ENCODE measurements at regions not wholly inside any gene's neighbourhood (a gene's known extent, or its start where the extent isn't known, plus 50 kb on each side); places are given as distances from the start of the nearest gene placed in this dataset.

DNA sequence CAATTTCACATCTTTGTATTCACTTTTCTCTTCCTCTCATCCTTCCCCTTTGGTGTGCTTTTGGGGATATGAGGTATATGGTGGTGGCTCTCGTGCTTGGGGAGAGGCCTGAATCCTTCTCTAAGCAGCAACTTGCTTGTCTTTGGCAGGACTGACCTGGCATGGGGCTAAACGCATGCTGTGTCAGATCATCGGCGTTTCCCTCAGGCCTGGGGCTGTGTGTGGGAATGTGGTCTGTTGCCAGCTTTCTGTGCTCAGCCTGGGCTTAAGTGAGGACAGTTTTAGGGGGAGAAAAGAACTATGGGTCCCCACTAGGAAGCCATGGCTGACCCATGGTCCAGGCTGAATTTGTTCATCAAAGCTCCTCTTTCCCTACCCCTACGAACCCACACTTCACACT is 60.7 kb downstream of the TET3 start:
- Histone ChIP-seq H3K4me1 (ENCODE audit: control insufficient read depth in 3 of 3, insufficient read depth in 3 of 3, low read length in 3 of 3) (peaks cover 3 to 14% (median 4%) of the 10 kb centered on the region in 3 donors), H3K36me3 (ENCODE audit: control insufficient read depth in 3 of 3, insufficient read depth in 3 of 3, low read length in 3 of 3) (peaks cover 5 to 9% (median 7%) of the 10 kb centered on the region in 3 donors), H3K27ac (ENCODE audit: low read depth, low read length) (no peak overlapping the region), H3K9ac (ENCODE audit: low read depth in 1 of 3, low read length in 3 of 3) (no peak overlapping the region), H3K27me3 (ENCODE audit: control insufficient read depth in 3 of 3, insufficient read depth in 3 of 3, low read length in 3 of 3) (no peaks in the 10 kb centered on the region), H3K4me3 (ENCODE audit: low read length in 3 of 3) (no peak overlapping the region), H3K9me3 (ENCODE audit: control insufficient read depth in 3 of 3, low read length in 3 of 3) (no peaks in the 10 kb centered on the region)

DNA sequence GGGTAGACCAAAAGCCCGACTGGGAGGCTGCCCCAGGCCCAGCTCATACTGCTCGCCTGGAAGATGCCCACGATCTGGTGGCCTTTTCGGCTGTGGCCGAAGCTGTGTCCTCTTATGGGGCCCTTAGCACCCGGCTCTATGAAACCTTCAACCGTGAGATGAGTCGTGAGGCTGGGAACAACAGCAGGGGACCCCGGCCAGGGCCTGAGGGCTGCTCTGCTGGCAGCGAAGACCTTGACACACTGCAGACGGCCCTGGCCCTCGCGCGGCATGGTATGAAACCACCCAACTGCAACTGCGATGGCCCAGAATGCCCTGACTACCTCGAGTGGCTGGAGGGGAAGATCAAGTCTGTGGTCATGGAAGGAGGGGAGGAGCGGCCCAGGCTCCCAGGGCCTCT is 61.7 kb downstream of the TET3 start:
- Histone ChIP-seq H3K4me1 (ENCODE audit: control insufficient read depth in 3 of 3, insufficient read depth in 3 of 3, low read length in 3 of 3) (peaks cover 3 to 9% (median 4%) of the 10 kb centered on the region in 3 donors), H3K36me3 (ENCODE audit: control insufficient read depth in 3 of 3, insufficient read depth in 3 of 3, low read length in 3 of 3) (peaks cover 5 to 9% (median 7%) of the 10 kb centered on the region in 3 donors), H3K27me3 (ENCODE audit: control insufficient read depth in 3 of 3, insufficient read depth in 3 of 3, low read length in 3 of 3) (no peaks in the 10 kb centered on the region), H3K9me3 (ENCODE audit: control insufficient read depth in 3 of 3, low read length in 3 of 3) (no peaks in the 10 kb centered on the region), H3K4me3 (ENCODE audit: low read length in 3 of 3) (no peak overlapping the region), H3K9ac (ENCODE audit: low read depth in 1 of 3, low read length in 3 of 3) (no peak overlapping the region), H3K27ac (ENCODE audit: low read depth, low read length) (no peak overlapping the region)

DNA sequence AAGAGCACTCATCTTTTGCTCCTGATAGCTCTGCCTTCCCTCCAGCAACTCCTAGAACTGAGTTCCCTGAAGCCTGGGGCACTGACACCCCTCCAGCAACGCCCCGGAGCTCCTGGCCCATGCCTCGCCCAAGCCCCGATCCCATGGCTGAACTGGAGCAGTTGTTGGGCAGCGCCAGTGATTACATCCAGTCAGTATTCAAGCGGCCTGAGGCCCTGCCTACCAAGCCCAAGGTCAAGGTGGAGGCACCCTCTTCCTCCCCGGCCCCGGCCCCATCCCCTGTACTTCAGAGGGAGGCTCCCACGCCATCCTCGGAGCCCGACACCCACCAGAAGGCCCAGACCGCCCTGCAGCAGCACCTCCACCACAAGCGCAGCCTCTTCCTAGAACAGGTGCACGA is 62.4 kb downstream of the TET3 start:
- H3K27ac ChIP-seq (ENCODE audit: low read depth, low read length): no peak overlapping the region
- H3K27me3 ChIP-seq (ENCODE audit: control insufficient read depth in 3 of 3, insufficient read depth in 3 of 3, low read length in 3 of 3): no peaks in the 10 kb centered on the region
- H3K4me3 ChIP-seq (ENCODE audit: low read length in 3 of 3): no peak overlapping the region
- no peak overlapping the region for H3K9ac ChIP-seq (ENCODE audit: low read depth in 1 of 3, low read length in 3 of 3)
- H3K4me1 ChIP-seq (ENCODE audit: control insufficient read depth in 3 of 3, insufficient read depth in 3 of 3, low read length in 3 of 3): peaks cover 0 to 5% (median 3%) of the 10 kb centered on the region in 3 donors
- no peaks in the 10 kb centered on the region for H3K9me3 ChIP-seq (ENCODE audit: control insufficient read depth in 3 of 3, low read length in 3 of 3)
- H3K36me3 ChIP-seq (ENCODE audit: control insufficient read depth in 3 of 3, insufficient read depth in 3 of 3, low read length in 3 of 3): peaks cover 5 to 9% (median 7%) of the 10 kb centered on the region in 3 donors

DNA sequence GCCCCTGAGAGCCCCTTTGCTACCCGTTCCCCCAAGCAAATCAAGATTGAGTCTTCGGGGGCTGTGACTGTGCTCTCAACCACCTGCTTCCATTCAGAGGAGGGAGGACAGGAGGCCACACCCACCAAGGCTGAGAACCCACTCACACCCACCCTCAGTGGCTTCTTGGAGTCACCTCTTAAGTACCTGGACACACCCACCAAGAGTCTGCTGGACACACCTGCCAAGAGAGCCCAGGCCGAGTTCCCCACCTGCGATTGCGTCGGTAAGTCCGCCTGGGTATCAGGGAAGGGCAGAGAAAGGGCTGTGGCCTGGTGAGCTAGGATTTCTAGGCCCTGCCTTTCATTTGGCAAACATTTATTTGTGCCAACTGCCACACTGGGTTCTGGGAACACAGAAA is 63.4 kb downstream of the TET3 start:
- Histone ChIP-seq H3K9me3 (ENCODE audit: control insufficient read depth in 3 of 3, low read length in 3 of 3) (no peaks in the 10 kb centered on the region), H3K4me3 (ENCODE audit: low read length in 3 of 3) (no peak overlapping the region), H3K36me3 (ENCODE audit: control insufficient read depth in 3 of 3, insufficient read depth in 3 of 3, low read length in 3 of 3) (peaks cover 5 to 9% (median 7%) of the 10 kb centered on the region in 3 donors), H3K4me1 (ENCODE audit: control insufficient read depth in 3 of 3, insufficient read depth in 3 of 3, low read length in 3 of 3) (no peaks in the 10 kb centered on the region), H3K9ac (ENCODE audit: low read depth in 1 of 3, low read length in 3 of 3) (no peak overlapping the region), H3K27me3 (ENCODE audit: control insufficient read depth in 3 of 3, insufficient read depth in 3 of 3, low read length in 3 of 3) (no peaks in the 10 kb centered on the region), H3K27ac (ENCODE audit: low read depth, low read length) (no peak overlapping the region)

DNA sequence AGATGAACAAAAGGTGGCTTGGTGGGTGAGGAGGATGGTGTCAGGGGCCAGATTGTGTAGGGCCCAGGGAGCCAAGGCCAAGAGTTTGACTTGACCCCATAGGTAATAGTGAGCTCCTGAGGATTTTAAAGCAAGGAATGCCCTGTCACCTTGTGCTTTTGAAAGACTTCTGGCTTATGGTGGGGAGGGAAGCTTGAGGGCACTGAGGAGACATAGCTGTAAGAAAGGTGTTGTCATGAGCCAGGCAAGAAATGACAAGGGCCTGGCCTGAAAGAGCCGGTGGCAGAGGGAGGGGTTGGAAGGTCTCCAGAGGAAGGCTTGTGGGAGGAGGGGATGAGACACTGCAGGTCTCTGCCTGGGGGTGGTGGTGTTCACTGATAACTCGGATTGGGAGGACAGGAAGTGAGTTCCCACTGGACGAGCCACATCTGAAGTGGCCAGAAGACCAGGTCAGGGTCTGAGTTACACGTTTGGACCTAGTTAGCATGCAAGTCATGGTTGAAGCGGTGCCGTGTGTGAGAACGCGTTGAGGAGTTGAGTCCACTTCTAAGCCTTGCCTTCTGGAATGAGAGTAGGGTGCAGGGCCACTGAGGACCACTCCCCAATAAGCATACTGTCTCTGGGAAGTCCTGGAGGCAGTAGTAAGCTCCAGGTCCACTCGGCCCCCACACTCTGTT is 64.3 kb downstream of the TET3 start:
- no peak overlapping the region for H3K9ac ChIP-seq (ENCODE audit: low read depth in 1 of 3, low read length in 3 of 3)
- no peak overlapping the region for H3K27ac ChIP-seq (ENCODE audit: low read depth, low read length)
- H3K36me3 ChIP-seq (ENCODE audit: control insufficient read depth in 3 of 3, insufficient read depth in 3 of 3, low read length in 3 of 3): peaks cover 5 to 9% (median 7%) of the 10 kb centered on the region in 3 donors
- no peaks in the 10 kb centered on the region for H3K4me1 ChIP-seq (ENCODE audit: control insufficient read depth in 3 of 3, insufficient read depth in 3 of 3, low read length in 3 of 3)
- no peaks in the 10 kb centered on the region for H3K9me3 ChIP-seq (ENCODE audit: control insufficient read depth in 3 of 3, low read length in 3 of 3)
- no peak overlapping the region for H3K4me3 ChIP-seq (ENCODE audit: low read length in 3 of 3)
- no peaks in the 10 kb centered on the region for H3K27me3 ChIP-seq (ENCODE audit: control insufficient read depth in 3 of 3, insufficient read depth in 3 of 3, low read length in 3 of 3)

DNA sequence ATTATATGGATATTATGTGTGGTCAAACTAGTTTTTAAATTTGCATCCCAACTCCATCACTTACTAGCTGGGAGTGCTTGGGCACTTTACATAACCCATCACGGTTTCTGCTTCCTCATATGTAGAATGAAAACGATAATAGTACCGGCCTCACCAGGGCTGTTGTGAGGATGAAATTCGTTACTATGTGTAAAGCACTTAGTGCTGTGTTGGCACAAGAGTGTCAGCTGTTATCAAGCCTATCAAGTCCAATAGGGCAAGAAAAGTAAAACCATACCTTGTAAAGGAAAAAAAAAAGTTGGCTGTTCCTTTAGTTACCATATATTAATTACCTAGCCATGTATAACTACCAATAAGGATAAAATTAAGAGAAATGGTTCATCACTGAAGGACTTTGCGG is 65.4 kb downstream of the TET3 start:
- peaks cover 5 to 9% (median 7%) of the 10 kb centered on the region in 3 donors for H3K36me3 ChIP-seq (ENCODE audit: control insufficient read depth in 3 of 3, insufficient read depth in 3 of 3, low read length in 3 of 3)
- no peaks in the 10 kb centered on the region for H3K4me1 ChIP-seq (ENCODE audit: control insufficient read depth in 3 of 3, insufficient read depth in 3 of 3, low read length in 3 of 3)
- no peak overlapping the region for H3K9ac ChIP-seq (ENCODE audit: low read depth in 1 of 3, low read length in 3 of 3)
- no peak overlapping the region for H3K27ac ChIP-seq (ENCODE audit: low read depth, low read length)
- H3K9me3 ChIP-seq (ENCODE audit: control insufficient read depth in 3 of 3, low read length in 3 of 3): no peaks in the 10 kb centered on the region
- no peak overlapping the region for H3K4me3 ChIP-seq (ENCODE audit: low read length in 3 of 3)
- H3K27me3 ChIP-seq (ENCODE audit: control insufficient read depth in 3 of 3, insufficient read depth in 3 of 3, low read length in 3 of 3): no peaks in the 10 kb centered on the region

DNA sequence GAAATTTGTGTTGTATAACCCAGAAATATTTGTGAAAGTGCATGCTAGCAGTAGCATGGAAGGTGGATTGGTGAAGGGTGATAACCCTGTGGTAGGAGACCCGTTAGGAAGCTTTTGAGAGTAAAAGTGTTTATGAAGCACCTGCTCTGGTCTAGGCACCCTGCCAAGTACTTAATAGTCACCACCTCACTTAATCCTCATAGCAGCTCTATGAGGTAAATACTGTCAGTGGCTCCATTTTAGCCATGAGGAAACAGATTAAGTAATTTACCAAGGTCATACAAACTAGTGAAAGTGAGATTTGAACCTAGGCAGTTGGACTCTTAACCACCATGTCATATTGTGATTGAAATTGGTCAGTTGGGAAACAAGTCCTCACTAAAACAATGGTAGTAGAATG is 66.8 kb downstream of the TET3 start:
- Histone ChIP-seq H3K9ac (ENCODE audit: low read depth in 1 of 3, low read length in 3 of 3) (no peak overlapping the region), H3K36me3 (ENCODE audit: control insufficient read depth in 3 of 3, insufficient read depth in 3 of 3, low read length in 3 of 3) (peaks cover 5 to 9% (median 7%) of the 10 kb centered on the region in 3 donors), H3K4me3 (ENCODE audit: low read length in 3 of 3) (no peak overlapping the region), H3K27me3 (ENCODE audit: control insufficient read depth in 3 of 3, insufficient read depth in 3 of 3, low read length in 3 of 3) (no peaks in the 10 kb centered on the region), H3K27ac (ENCODE audit: low read depth, low read length) (no peak overlapping the region), H3K4me1 (ENCODE audit: control insufficient read depth in 3 of 3, insufficient read depth in 3 of 3, low read length in 3 of 3) (no peaks in the 10 kb centered on the region), H3K9me3 (ENCODE audit: control insufficient read depth in 3 of 3, low read length in 3 of 3) (no peaks in the 10 kb centered on the region)

DNA sequence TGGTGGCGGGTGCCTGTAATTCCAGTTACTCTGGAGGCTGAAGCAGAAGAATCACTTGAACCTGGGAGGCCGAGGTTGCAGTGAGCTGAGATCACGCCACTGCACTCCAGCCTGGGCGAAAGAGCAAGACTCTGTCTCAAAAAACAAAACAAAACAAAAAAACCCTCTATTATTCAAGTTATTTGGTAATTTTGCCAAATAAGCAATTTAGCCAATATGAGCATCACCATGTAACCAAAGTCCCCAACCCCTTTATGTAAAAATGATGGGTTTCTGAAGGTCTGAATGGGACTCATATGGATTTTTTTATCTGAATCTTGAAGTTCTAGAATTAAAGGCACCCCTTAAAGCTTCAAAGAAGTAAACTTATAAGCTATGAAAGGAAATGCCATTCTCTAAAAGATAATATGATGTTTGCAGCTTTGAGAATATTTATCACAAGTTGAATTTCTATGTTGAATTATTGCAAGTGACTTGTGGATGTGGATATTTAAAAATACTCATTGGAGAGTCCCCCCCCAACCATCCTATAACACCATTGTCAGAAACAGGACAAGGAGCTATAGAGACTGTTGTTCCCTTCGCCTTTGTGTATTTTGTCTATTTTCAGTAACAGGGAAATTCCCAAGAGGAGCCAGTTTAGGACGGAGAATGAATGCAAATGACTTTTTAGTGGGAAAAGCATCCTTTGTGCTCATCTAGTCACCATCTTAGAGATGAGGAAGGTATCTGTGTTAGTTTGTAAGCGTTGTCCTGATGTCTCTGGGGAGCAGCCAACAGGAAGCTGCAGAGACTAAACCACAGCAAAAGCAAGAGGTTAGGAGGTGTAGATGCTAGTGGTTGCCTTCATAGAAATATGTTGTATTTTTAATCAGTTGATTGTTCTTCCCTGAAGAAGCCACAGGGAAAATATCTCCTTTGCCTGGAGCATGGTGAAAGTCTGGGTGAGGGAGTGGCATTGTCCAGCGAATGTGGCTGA is 68.3 kb downstream of the TET3 start:
- no peak overlapping the region for H3K9ac ChIP-seq (ENCODE audit: low read depth in 1 of 3, low read length in 3 of 3)
- no peaks in the 10 kb centered on the region for H3K9me3 ChIP-seq (ENCODE audit: control insufficient read depth in 3 of 3, low read length in 3 of 3)
- no peaks in the 10 kb centered on the region for H3K4me1 ChIP-seq (ENCODE audit: control insufficient read depth in 3 of 3, insufficient read depth in 3 of 3, low read length in 3 of 3)
- no peak overlapping the region for H3K4me3 ChIP-seq (ENCODE audit: low read length in 3 of 3)
- peaks cover 3 to 7% (median 6%) of the 10 kb centered on the region in 3 donors for H3K36me3 ChIP-seq (ENCODE audit: control insufficient read depth in 3 of 3, insufficient read depth in 3 of 3, low read length in 3 of 3)
- no peaks in the 10 kb centered on the region for H3K27me3 ChIP-seq (ENCODE audit: control insufficient read depth in 3 of 3, insufficient read depth in 3 of 3, low read length in 3 of 3)
- H3K27ac ChIP-seq (ENCODE audit: low read depth, low read length): no peak overlapping the region

DNA sequence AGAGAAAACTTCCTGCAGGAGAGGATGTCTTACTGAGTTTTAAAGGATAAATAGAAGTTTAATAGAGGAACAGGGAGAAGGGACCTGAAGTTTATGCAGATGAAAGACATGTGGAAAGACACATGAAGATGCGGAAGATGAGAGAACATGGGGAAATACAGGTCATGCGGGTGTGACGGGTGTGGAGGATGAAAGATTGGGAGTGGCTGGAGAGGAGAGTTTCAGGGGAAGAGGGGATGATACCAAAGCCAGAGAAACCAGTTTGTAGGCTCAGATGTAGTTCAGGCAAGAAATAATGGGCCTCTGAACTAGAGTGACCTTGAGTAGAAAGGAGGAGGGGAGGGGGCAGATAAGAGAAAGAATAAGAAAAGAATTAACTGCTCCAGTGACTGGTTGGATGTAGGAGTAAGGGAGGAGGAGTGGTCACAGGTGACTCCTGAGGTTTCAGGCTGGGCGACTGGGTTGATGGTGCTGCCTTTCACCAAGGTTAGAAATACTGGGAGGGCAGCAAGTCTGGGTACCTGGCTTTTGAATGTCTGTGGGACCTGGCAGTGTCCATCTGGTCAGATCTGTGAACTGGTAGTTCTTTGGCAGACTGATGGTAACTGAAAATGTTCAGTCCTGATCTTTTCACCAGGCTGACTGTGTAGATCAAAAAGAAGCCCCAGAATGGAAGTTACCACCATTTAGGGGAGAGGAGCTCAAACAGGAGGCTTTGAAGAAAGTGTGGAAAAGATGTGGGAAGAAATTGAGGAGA is 69.4 kb downstream of the TET3 start:
- no peaks in the 10 kb centered on the region for H3K9me3 ChIP-seq (ENCODE audit: control insufficient read depth in 3 of 3, low read length in 3 of 3)
- no peak overlapping the region for H3K9ac ChIP-seq (ENCODE audit: low read depth in 1 of 3, low read length in 3 of 3)
- H3K36me3 ChIP-seq (ENCODE audit: control insufficient read depth in 3 of 3, insufficient read depth in 3 of 3, low read length in 3 of 3): no peaks in the 10 kb centered on the region
- H3K27me3 ChIP-seq (ENCODE audit: control insufficient read depth in 3 of 3, insufficient read depth in 3 of 3, low read length in 3 of 3): no peaks in the 10 kb centered on the region
- no peak overlapping the region for H3K27ac ChIP-seq (ENCODE audit: low read depth, low read length)
- H3K4me1 ChIP-seq (ENCODE audit: control insufficient read depth in 3 of 3, insufficient read depth in 3 of 3, low read length in 3 of 3): no peaks in the 10 kb centered on the region
- H3K4me3 ChIP-seq (ENCODE audit: low read length in 3 of 3): no peak overlapping the region
